HFF-Myc (cell line): ENCODE measurements at regions not wholly inside any gene's neighbourhood (a gene's known extent, or its start where the extent isn't known, plus 50 kb on each side); places are given as distances from the start of the nearest gene placed in this dataset.
"Not testable (repeated sequence)": the region's sequence is repeated elsewhere in the genome, so short reads cannot be mapped to it uniquely, and the experiment has no call there.

Experiments used
- DNase-seq: peaks from one replicate; pipeline ENCODE4 v3.0.0-alpha.2; 2011; ENCODE audit warnings: low read depth; ENCODE audit errors: extremely low read depth
- H3K4me3 ChIP-seq: replicated peaks from 2 replicates; pipeline ENCODE4 v1.5.1; 2011; ENCODE audit warnings: low read depth, mild to moderate bottlenecking, control low read depth, low read length
- TF ChIP-seq, protein P1 (sequence below): IDR thresholded peaks from 2 replicates; pipeline ENCODE4 v1.5.1; 2012; ENCODE audit warnings: mild to moderate bottlenecking, low read depth, low read length, control low read depth; ENCODE audit errors: missing control alignments

DNA sequence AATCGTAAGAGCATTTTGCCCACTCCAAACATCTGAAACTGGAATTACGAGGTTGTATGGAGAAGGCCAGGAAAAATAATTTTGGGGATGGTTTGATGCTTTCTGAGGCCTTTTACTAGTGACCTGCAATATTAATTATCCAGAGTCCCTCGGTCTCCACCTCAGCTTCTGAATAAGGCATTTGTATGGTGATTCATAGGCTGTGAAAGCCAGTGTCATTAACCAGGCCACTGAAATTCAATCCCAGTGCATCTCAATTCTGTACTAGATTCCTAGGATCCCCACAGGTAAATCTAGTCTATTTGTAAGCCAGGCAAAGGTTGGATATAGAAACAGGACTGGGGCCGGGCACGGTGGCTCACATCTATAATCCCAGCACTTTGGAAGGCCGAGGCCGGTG lies 135.4 kb upstream of the RBPJ start:
- TF ChIP-seq, protein P1, sequence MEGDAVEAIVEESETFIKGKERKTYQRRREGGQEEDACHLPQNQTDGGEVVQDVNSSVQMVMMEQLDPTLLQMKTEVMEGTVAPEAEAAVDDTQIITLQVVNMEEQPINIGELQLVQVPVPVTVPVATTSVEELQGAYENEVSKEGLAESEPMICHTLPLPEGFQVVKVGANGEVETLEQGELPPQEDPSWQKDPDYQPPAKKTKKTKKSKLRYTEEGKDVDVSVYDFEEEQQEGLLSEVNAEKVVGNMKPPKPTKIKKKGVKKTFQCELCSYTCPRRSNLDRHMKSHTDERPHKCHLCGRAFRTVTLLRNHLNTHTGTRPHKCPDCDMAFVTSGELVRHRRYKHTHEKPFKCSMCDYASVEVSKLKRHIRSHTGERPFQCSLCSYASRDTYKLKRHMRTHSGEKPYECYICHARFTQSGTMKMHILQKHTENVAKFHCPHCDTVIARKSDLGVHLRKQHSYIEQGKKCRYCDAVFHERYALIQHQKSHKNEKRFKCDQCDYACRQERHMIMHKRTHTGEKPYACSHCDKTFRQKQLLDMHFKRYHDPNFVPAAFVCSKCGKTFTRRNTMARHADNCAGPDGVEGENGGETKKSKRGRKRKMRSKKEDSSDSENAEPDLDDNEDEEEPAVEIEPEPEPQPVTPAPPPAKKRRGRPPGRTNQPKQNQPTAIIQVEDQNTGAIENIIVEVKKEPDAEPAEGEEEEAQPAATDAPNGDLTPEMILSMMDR, result no peak
- H3K4me3 ChIP-seq, result no peak overlapping the region
- no peak for DNase-seq

DNA sequence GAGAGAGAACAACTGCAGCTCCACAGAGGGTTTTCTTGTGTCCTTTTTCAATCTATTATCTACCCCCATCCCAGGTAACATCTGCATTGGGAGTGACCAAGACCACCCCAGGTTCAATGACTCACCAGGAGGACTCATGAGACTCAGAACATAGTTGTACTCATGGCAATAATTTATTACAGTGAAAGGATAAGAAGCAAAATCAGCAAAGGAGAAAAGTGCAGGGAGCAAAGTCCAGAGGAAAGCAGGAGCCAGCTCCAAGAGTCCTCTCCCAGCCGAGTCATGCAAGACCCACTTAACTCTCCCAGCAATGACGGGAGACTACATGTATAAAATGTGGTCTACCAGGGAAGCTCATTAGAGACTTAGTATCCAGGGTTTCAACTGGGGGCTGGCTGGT lies 129.5 kb upstream of the RBPJ start:
- DNase-seq, result no peak
- TF ChIP-seq, protein P1, result no peak
- H3K4me3 ChIP-seq, result no peak overlapping the region

DNA sequence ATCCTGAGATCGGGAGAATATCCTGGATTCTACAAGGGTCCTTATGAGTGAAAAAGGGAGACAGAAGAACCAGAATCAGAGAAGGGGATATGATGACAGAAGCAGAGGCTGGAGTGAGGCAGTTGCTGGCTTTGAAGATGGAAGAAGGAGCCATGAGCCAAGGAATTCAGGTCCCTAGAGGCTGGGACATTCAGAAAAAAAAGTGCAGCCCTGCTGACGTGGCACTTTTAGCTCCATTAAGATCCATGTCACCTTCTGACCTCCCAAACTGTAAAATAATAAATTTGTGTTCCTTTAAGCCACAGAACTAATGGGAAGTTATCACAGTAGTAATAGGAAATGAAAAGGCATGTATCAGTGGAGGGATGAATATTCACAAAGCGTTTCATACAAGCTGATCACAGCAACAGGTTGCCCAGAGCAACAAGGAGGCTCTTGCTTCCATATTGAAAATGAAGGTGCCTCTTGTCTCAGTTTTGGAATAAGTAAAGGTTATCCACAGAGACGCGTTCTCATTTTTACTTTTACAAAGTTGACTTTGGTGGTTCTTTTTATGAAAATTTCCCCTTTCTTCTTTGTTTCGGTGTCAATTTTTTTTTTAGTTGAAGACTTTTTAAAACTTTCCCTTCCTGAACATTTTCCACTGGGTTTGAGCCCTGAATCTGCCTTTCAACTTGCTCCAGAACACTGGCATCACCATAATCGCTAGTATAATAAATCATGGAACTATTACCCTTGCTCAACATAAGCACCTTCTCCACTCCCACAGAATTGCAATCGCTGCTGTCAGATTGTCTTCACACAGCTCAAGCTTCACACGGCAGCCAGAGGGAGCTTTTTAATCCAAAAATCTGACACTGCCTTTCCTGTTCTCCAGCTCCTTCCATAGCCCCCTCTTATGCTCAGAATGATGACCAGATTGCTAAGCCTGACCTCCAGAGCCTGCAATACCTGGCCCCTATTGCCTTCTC lies 127.6 kb upstream of the RBPJ start:
- TF ChIP-seq, protein P1, result no peak
- no peak overlapping the region for H3K4me3 ChIP-seq

DNA sequence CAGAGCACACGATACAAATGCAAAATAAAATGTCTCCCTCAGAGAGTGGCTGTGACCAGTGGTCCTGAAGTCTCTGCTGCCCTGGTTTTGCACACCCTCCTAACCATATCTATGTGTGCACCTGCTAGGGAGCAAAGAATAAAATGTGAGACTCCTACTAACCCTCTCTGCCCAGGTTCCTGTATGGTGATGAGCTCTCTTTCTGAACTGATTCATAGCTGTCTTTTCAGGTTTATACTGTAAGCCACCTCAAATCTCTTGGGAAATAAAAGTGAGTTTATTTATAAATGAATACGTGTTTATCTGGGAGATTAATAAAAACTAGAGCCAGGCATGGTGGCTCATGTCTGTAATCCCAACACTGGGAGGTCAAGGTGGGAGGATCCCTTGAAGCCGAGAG lies 126.0 kb upstream of the RBPJ start:
- TF ChIP-seq, protein P1, result no peak
- H3K4me3 ChIP-seq, result no peak overlapping the region
- no peak for DNase-seq

More for the DNA sequence above, 127.6 kb upstream of the RBPJ start:
- no peak for DNase-seq

DNA sequence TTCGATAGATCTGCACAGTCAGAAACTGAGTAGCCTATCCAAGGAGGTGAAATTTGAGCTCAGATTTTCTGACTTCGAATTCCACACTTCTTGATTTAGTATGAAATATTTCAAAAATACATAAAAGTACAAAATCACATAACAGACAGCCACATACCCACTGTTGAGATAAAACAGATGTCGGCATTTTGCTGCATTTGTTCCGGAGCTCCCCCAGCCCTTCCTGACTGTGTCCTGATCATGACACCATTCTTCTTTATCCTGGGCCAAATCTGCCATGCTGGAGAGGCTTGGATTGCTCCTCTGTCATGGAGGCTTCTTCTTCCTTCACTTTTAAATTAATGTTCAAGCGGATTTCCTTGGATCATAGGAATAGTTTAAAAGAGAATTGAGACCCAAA lies 124.2 kb upstream of the RBPJ start:
- no peak for DNase-seq

DNA sequence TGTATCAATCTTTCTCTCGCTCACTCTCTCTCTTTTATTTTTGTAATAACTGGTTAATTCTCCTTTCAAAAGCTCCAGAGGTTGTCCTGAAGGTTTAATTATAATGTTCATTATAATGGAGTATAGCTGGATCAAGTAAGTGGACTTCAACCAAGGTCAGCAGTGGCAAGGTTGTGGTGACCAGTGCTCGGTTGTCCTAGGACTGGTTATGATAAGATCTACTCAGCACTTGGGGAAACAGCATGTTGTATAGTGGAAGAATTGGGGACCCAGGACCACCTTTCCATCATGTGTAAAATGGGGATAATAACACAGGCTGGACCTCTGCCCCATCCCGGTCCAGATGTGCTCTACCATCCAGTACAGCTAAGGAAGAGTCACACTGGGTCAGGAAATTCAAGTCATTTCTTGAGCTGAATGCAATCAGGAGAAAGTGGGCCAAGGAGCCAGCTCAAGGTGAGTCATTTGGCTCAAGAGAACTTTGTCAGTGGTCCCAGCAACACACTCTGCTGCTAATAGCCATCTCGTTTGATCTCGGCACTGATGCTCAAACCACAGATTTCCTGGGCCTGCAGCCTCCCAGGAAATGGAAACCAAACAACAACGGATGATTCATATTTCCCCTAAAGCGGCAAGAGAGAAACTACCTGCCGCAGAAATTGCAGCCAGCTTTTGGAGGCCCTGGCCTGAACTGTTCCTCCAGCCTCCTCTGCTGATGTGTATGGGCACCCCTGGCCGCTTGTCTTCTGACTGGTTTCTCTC lies 123.6 kb upstream of the RBPJ start:
- TF ChIP-seq, protein P1, result no peak
- peak; percentile 91 for DNase-seq
- no peak overlapping the region for H3K4me3 ChIP-seq

More for the DNA sequence above, 124.2 kb upstream of the RBPJ start:
- no peak overlapping the region for H3K4me3 ChIP-seq
- TF ChIP-seq, protein P1, result no peak

DNA sequence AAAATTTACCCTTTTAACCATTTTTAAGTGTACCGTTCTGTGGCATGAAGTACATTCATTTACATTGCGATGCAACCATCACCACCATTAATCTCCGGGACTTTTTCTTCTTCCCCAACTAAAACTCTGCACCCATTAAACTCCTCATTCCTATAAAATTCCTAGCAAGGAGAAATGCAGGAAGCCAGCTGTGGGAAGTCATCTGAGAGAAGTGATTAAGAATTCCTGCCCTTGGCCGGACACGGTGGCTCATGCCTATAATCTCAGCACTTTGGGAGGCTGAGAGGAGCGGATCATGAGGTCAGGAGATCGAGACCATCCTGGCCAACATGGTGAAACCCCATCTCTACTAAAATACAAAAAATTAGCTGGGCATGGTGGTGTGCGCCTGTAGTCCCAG lies 121.9 kb upstream of the RBPJ start:
- not testable (repeated sequence) for DNase-seq, H3K4me3 ChIP-seq
